HK-2 (cell line): ENCODE measurements at regions not wholly inside any gene's neighbourhood (a gene's known extent, or its start where the extent isn't known, plus 50 kb on each side); places are given as distances from the start of the nearest gene placed in this dataset.
A peak's percentile ranks its signal among the peaks of the same experiment; 100 is the strongest.

ENCODE experiments used
- DNase-seq: peaks from one replicate; pipeline ENCODE4 v3.0.0-alpha.2; 2018; ENCODE audit not compliant: unreplicated experiment

- DNase-seq: no peak
Measured at GRCh38 chr4:71930459-71930858, 101.3 kb upstream of the NPFFR2 start.

- no peak for DNase-seq
Measured at GRCh38 chr4:71932941-71933340, 98.9 kb upstream of the NPFFR2 start.

GRCh38 chr4:71938776-71939175 is 93.0 kb upstream of the NPFFR2 start:
- DNase-seq: no peak

GRCh38 chr4:71941001-71941400 is 90.8 kb upstream of the NPFFR2 start:
- peak; percentile 2 for DNase-seq

DNA sequence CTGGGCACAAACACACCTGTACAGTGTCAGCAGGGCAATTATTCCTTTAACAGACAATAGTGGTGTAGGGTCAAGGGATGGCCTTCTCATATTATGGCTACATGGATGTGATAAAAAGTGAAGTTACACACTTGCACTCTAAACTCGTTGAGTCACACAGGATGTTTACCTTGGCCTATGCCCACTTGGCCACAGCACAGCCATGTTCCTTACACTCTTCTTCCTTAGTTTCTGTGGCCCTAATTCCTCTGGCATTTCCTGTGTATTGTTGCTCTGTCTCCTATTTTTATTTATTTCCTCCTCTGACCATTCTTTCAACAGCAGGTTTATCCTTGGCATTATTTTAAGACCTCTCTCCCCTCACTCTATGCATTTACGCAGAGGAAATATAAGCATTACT is 86.8 kb upstream of the NPFFR2 start:
- no peak for DNase-seq

DNA sequence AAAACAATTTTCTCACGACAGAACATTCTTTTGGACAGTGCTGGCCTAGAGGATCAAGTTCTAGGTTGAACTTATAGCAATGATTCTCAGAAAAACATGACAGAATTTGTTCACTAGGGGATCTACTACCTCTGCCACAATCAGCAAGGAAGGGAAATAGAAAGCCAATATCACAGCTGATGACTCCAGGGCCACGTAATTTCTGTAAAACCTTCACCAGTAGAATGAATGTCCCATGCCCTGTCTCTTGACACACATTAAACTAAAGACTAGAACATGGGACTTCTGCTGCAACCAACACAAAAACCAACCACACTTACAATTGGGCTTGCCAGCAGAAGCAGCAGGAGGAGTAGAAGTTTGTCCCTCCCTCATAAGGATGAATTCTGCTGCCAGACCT is 86.0 kb upstream of the NPFFR2 start:
- no peak for DNase-seq

DNA sequence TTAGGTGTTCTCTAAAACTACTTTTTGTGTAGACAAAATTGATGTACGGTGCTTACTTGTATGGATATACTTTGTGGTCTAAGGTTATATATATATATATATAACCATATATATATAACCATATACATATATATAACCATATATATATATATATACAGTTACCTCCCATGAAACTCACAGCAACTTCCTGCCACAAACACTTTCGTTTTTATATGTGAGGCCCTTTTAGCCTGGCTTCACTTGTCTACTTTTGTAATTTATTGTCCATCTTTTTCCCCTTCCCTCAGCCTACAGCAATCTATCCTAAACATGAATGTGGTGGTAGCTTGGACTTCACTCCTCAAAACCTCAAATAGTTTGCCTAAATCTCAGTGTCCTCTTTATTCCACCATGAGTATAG is 72.8 kb upstream of the NPFFR2 start:
- DNase-seq: no peak

GRCh38 chr4:71962622-71963264 is 69.1 kb upstream of the NPFFR2 start:
- DNase-seq: no peak

- DNase-seq: peak; percentile 25
Measured at GRCh38 chr4:71974681-71975080, 57.1 kb upstream of the NPFFR2 start.

GRCh38 chr4:71976523-71976922 is 55.3 kb upstream of the NPFFR2 start:
- DNase-seq: no peak

DNA sequence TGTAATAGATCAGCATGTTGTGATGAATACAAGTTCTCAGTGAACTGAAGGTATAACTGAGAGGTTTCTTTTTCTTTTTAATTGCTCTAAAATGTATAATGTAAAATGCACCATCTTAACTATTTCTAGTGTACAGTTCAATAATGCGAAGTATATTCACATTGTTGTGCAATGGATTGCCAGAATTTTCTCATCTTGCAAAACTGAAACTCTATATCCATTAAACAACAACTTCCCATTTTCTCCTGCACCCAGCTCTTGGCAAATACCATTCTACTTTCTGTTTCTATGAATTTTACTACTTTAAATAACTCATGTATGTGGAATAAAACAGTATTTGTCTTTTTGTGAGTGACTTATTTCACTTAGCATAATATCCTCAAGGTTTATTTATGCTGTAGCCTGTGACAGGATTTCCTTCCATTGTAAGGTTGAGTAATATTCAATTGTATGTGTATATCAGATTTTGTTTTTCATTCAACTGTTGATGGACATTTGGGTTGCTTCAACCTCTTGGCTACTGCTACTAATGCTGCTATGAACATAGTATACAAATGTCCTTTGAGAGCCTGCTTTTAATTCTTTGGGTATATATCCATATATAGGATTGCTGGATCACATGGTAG is 53.5 kb upstream of the NPFFR2 start:
- no peak for DNase-seq

DNA sequence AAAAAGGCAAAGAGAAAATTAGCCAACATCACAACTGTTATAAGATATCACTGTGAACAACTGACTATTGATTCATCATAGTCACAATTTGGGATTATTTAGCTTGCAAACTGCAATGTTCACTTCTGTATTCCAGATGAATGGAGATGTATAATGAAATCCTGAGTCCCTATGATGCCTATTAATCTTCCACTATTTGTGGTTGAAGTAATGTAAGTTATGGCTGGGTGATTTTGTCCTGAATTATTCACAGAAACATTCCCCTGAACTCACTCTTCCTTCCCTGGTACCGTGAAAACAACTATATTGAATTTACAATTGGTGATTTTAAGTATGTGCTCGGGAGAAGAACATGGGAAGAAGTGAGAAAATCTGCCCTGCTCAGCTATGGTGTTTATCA is 50.8 kb upstream of the NPFFR2 start:
- no peak for DNase-seq
